NCI-H146 treated with DMSO at 0.1 percent for 48 hours (cell line): ENCODE measurements at regions not wholly inside any gene's neighbourhood (a gene's known extent, or its start where the extent isn't known, plus 50 kb on each side); places are given as distances from the start of the nearest gene placed in this dataset.

Source experiments
- DNase-seq: peaks from one replicate; lab custom pipeline; 2025; ENCODE audit not compliant: unreplicated experiment; lab: John Stamatoyannopoulos, UW

DNA sequence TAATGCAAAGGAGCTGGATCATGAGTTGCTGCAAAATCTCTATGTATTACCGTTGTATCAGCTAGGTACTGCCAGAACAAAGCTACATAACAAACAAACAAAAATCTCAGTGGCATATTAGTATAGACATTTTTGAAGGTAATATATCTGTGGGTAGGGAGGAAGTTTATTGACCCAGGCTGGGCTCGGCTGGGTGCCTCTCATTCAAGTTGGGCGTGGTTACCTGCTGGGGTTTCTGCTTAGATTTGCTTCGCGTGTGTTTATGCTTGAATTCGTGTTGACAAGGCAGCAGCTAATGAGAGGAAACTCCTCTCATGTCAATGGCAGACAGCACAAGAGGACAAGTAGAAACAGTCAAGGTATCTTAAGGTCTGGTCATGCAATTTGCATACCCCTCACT is 520.7 kb downstream of the SOX5 start:
- DNase-seq = no peak

DNA sequence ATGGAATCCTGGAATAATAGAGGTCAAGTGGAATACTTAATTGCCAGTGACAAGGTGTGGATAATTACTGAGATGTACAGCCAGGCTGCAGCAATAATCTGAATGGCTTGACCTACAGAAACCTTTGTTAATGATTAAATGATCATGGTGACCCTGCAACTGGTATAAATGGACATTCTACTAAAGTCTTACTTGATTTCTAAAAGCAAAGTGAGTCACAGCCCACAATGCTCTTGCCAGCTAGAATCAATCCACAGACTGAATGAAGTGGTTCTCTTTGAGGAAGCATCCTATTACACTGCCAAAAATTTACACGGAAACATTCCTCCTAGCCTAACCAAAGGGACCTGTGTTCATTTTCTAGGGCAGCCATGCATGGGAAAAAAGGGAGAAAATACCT is 518.5 kb downstream of the SOX5 start:
- DNase-seq = no peak

DNA sequence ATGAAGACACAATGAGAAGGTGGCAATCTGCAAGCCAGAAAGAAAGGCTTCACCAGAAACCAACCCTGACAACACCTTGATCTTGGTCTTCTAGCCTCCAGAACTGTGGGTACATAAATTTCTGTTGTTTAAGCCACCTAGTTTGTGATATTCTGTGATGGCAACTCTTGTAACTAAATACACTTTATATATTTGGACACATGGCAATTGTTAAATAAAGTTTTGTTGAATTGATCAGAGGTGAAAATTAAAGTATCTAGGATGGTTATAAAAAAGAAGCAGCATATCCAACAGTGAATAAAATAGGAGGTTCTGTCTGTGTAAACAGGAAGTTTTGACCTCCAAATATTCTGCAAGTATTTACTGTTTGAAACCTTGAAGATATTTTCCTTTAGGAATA is 516.3 kb downstream of the SOX5 start:
- DNase-seq = no peak

DNA sequence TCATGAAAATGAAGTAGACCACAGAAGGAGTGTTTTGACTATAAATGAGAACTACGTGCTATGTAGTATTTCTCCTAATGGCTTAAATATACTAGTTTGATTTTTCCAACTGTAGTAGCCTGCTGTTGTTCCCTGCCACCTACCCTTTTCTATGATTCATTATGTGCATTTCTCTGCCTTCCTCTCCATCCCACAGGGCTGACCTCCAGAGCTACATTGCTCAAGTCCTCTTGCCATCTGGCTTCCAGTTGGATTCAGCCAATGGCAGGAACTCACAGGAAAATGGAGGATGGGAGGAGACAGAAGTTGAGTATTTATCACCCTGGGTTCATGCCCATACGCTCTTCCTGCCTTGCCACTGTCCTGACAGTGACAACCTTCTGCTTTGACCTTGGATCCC is 515.3 kb downstream of the SOX5 start:
- DNase-seq = no peak

DNA sequence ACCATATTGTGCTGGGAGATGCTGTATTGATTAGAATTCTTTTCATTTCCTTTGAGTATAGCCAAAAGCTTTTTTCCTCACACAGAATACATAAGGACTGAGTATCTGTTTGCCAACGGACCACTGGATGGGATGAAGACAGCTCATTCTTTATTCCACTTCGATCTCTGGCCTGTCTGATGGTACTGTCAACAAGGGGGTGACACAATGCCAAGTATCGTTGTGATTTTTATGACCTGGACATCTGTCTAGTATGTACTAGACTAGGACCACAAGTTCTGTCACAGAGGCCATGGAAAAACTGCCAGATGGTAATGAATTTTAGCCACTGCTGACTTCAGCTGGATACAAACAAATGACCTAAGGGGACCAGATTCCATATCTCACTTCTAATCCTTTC is 502.7 kb downstream of the SOX5 start:
- DNase-seq = peak; percentile 58

DNA sequence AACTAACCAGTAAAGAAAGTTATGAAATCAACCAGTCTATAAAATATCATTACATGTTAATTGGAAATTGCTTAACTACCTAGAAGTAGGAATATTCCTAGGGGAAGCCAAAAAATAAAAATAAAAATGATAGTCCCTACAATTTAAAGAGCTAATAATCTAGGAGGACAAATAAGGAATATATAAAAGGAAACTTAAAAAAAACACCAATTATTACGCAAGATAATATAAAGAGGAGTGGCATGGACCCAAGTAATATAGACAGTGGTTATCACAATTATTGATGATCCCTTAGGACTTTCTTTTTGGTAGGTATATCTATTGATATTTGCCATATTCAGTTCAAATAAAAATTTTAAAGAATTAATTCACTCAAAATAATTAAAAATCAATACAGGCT is 498.7 kb downstream of the SOX5 start:
- DNase-seq = no peak

DNA sequence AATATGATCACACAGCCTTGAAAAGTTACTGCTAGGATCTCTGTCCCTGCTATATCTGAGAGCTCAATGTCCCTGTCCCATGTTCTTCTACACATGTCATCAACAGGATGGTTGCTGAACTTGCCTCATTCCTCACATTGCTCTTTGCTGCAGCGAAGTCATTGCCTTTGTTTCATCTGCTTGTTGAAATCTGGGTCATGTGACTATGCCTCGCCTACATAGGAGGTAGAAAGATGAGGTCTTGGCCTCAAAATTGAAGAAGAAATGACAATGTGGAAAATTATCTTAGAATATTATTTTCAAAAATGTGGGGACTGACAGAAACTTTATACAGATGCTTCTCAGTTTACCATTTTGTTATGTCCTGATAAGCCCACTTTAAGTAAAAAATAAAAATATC is 494.2 kb downstream of the SOX5 start:
- DNase-seq = no peak

DNA sequence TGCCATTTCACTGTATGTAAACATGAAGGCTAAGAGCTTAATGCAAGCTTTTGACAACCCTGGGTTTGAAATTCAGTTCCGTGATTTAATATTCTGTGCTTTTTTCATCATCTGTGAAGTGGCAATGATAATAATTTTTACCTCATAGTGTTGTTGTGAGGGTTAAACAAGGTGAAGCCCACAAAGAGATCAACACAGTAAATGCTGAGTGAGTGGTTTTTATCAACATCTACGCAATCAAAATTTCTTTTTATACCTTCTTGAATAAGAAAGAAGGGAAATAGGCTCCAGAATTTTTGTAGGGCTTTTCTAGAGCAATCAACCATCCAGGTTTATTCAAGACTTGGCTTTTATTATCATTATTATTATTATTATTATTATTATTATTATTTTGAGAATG is 490.8 kb downstream of the SOX5 start:
- no peak for DNase-seq

DNA sequence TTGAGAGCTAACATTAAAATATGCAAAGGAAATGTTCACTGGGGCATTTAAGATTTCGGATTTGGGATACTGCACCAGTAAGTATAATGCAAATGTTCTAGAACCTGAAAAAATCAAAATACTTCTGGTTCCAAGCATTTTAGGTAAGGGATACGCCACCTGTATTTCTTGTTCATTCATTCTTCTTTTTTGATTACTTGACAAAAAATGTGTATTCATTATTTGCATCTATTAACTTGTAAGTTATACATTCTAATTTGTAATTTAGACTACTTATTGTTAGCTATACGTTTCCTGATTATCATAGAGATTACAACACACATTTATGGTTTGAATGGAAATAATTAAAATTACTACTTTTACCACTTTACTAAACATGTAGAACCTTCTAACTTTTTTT is 486.9 kb downstream of the SOX5 start:
- no peak for DNase-seq

DNA sequence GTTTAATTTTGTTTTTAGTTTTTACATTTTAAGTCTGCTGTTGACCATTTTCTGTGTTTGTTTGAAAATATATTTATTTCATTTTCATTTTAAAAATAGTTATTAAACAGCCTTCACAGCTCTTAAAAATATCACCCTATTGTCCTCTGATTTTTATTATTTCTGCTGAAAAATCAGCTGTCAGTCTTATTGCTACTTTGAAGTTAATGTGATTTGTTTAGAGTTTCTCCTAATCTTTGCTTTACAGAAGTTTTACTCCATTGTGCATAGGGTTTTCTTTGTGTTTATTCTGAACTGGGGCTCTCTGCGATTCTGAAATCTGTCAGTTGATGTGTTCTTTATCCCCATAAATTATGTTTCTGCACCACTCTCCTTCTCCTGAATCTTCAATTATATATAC is 486.3 kb downstream of the SOX5 start:
- DNase-seq = no peak

DNA sequence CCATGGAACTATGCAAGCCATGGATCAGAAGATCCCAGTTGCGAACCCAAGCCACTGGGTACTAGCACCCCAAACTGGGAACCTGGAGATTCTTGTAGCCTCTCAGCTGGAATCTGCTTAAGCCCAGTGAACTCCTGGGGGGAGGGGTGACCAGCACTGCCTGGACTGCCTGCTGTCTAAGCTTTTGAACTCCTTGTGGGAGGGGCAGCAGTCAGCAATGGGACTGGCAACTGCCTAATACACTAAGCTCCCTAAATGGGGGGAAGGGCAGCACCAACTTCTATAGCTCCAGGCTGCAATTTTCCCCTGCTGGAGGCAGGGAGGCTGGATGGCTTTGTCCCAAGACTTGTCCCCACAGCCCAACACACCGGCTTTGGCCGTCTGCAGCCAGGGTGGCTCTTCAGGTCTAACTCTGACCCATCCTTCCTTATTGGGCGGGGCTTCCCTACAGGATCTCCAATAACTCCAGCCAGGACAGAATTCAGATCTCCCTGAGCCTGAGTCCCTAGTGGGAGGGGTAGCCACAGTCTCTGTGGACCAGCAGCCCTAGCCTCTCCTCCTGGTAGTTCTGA is 485.1 kb downstream of the SOX5 start:
- DNase-seq = no peak

DNA sequence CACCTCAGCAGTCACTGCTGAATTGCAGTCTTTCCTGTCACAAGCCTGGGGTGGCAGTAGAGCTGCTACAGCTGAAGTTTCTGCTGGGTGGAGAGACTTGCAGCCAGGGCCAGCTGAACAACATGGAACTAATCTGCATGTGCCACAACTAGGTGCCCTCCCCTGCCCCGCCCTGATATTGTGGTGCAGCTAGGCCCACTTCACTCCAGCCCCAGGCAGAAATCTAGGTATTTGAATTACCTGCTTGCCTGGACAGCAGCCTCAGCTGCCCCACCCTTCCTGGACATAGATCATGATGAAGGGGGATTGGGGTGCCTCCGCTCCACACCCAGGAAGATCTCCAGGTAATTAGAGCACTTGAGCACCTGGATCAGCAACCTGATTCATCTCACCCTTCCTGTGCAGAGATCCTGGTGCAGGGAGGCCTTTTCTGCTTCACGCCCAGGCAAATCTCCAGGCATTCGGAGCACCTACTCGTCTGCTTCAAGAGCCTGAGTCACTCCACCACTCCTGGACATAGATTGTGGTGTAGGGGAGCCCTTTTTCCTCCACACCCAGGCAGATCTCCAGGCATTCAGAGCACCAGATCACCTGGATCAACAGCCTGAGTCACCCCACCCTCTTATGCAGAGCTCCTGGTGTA is 477.0 kb downstream of the SOX5 start:
- no peak for DNase-seq

DNA sequence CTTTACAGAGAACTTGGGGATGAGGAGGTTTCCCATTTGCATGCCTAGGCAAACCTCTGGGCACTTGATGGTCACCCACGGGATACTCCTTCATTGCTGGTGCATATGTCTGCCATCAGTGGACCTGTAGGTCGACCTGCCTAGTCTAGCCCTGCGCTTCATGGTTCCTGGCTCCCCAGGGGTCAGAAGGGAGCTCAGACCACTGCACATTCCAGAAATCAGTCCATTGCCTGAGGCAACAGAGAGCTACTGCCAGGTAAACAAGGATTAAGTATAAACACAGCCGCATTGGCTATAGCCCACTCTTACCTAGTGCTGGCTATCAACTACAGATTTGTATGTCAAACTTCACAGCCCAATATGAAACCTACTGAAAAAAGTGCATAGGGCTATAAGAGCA is 476.4 kb downstream of the SOX5 start:
- DNase-seq = no peak

DNA sequence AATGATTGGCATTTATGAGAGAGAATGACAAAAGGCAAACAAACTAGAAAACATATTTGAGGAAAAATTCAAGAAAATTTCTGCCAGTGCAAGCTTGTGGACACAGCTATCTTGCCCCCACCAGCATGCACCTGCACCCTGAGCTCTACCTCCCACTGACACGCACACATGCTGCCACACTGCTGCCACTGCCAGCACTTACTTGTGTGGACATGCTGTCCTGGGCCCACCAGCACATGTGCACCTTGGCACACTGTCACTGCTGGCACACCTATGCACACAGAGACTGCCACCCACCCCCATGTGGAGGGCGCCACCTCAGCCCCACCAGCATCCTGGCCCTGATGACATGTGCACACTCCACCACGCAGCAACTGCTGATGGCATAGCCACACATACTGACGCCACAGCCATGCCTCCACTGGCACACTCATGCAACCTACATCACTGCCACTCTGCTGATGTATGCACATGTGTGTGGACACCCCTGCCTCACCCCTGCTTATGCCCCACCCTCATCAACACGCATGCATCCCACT is 475.0 kb downstream of the SOX5 start:
- DNase-seq = no peak
